Endothelial cell of hepatic sinusoid (primary cell): ENCODE measurements at regions not wholly inside any gene's neighbourhood (a gene's known extent, or its start where the extent isn't known, plus 50 kb on each side); places are given as distances from the start of the nearest gene placed in this dataset.

Experiments
- in situ Hi-C: cut with HindIII; loops from 2 replicates; pipeline ENCODE4 v1.10.0; 2017; ENCODE audit warnings: low sequenced_read_pairs

- in situ Hi-C loops: no loop called here
Observed at GRCh38 chr7:17474724-17475344, 176.4 kb downstream of the AHR start.

- in situ Hi-C loops: no loop called here
Observed at GRCh38 chr7:17477182-17477581, 178.7 kb downstream of the AHR start.

DNA sequence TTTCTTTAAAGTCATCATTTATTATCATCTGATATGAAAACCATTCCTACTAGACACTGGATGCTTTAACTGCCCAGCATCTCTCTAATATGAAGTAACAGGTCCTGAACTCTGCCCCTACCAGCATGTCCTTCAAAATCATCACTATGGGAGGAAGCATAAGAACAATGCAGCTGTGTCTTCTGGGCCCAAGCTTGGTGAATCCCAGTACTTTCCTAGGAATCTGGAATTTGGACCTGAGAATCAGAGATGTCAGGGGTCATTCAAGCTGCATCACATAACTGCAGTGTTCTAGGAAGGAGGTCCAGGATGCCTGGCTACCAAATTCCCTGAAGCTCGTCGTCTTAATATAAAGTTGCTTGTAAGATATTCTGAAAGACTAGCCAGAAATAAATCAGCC is 182.7 kb downstream of the AHR start:
- in situ Hi-C loops: no loop called here

GRCh38 chr7:17485368-17485767 is 186.9 kb downstream of the AHR start:
- in situ Hi-C loops: no loop called here

DNA sequence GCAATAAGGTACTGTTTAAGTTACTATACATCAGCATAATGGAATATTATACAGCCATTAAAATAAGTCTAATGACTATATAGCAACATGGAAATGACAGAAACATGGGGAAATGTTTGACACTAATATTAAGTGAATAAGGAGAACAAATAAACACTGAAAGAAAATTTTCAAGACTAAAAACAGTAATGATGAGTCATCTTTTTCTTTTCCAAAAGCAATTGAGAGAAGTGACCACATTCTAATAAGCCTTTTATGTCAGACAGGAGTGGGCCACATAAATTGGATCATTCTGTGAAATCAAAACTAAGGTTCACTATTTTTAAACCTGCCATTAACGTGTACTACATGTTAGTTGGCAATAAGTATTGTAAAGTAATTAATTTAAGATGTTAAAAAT is 187.5 kb downstream of the AHR start:
- in situ Hi-C loops: no loop called here

- in situ Hi-C loops: no loop called here
Observed at GRCh38 chr7:17486835-17487234, 188.4 kb downstream of the AHR start.

- in situ Hi-C loops: no loop called here
Observed at GRCh38 chr7:17487343-17487742, 188.9 kb downstream of the AHR start.

- in situ Hi-C loops: no loop called here
Observed at GRCh38 chr7:17488829-17489228, 190.4 kb downstream of the AHR start.

DNA sequence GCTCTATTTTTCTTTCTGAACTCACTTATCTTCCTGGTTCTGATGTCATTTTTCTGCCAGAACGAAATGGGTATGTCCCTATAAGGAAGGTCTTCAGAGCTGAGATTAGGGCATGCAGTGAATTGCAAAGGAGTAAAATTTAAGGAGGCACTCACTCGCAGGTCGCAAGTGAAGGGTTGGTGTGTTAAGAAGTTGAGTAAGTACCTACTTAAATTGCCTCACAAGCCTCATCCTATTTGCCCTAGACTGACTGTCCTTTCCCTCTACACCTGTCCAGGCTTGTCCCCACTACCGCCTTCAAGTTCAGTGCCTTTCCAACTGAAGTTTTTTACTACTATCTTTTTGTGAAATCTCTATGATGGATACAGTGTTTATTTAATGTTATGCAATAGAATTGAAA is 191.5 kb downstream of the AHR start:
- in situ Hi-C loops: no loop called here

- in situ Hi-C loops: no loop called here
Observed at GRCh38 chr7:17490825-17491224, 192.4 kb downstream of the AHR start.

DNA sequence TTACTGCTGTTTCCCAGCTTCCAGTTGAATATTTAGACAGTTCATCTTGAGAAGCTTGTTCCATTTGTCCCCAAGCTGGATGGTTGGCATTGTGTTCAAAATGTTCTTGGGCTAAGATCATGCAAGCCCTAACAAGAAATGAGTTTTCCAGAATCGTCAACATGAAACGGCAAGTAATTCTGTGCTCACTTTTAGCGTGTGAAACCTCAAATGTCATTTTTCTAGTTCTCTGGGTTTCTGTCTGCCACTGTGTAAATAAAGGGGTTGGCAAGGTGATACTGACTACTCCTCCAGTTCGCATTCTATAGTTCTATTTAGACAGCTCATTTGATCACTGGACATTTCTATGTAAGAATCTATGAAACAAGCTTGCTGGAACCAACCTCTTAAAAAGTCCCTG is 194.0 kb downstream of the AHR start:
- in situ Hi-C loops: no loop called here

- in situ Hi-C loops: no loop called here
Observed at GRCh38 chr7:17493446-17493845, 195.0 kb downstream of the AHR start.

DNA sequence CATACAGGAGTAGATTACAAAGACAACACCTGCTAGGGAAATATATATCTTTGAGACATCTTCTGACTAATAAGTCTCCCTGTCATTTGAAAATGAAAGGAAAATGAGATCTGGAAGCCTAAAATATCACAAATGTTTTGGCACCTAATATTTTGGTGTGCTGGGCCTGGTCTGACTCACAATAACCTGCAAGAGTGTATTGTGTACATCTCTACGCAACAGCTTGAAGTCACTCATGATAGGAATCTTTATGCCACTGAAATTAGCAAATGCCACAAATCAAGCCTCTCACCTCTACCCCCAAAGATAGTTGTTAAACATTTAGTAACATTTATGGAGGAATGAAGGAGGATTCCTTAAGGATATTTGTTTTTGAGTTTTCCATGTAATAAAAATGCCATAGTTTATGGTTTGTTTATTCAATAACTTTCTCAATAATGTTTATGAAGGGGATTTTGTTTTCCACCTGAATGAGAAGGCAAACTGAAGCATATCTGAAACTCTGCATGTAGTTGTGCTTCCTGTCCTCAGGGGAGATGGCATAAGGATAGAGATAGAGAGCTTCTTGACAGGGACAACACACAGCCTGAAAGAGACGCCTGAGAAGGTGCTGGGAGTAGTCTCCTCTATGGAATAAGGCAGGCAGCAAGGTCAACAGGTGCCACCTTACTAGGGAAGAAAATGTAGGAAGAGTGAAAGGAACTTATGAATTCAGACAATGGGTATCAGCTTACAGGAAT is 197.4 kb downstream of the AHR start:
- in situ Hi-C loops: no loop called here

DNA sequence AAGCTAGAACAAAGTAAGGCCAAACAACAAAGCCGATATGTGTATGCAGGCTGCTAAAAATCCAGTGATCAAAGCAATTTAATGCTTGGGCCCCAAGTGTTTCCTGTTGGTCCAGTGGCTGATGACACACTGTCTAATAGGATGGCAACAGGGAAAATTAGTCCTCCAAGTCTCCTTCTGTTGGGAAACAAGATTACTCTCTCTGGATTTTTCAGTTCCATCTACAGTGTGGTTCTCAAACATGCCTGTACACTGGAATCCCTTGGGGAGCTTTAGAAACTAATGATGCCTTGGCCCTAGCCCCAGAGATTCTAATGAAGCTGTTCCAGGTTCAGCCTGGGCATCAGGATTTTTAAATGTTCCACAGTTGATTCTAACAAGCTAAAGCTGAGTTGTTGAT is 198.7 kb downstream of the AHR start:
- in situ Hi-C loops: no loop called here

DNA sequence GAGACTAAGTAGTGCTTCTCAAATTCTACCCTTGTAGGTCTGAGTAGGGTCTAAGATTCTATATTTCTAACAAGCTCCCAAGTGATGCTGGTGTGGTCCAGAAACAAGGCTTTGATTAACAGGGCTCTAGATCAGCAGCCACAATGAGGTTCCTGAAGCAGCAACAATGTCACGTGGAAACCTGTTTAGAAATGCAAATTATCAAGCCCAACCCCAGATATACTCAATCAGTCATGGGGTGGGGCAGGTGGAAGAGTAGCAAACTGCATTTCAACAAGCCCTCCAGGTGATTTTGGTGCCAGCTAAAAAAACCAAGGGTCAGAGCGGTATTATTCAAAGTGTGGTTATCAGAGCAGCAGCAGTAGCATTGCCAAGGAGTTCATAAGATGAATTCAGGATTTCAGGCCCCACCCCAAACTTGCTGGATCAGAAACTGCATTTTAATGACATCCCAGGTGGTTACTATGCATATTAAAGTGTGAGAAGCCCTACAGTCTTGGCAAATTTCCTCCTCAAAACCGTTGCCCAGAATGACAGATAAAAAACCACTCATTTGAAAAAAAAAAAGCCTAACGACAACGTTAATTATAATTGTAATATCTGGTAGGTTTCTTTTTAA is 199.2 kb downstream of the AHR start:
- in situ Hi-C loops: no loop called here

GRCh38 chr7:17498230-17498629 is 199.8 kb downstream of the AHR start:
- in situ Hi-C loops: no loop called here

DNA sequence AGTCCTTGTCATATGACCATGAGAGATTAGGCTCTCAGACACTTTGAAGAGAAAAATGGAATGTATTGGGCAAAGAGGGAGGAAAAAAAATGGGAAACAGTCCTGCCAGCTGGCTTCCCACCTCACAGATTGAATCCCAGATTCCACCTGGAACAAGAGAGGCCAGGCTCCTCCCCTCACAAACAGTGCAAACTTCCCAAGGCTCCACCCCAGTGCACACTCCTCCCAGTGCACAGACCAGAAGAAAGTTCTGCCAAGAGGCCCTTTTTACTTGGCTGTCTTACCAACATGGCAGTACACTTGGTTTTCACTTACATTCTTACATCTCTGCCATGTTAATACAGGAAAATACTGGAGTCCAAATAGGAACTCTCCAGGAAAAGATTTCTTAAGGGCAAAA is 202.3 kb downstream of the AHR start:
- in situ Hi-C loops: loop anchor here (5.0 kb wide), 1 partner anchor 38 kb away; no protein-coding TSS in a partner anchor

GRCh38 chr7:17501441-17502212 is 203.2 kb downstream of the AHR start:
- in situ Hi-C loops: loop anchor here (5.0 kb wide), 1 partner anchor 39 kb away; no protein-coding TSS in a partner anchor

DNA sequence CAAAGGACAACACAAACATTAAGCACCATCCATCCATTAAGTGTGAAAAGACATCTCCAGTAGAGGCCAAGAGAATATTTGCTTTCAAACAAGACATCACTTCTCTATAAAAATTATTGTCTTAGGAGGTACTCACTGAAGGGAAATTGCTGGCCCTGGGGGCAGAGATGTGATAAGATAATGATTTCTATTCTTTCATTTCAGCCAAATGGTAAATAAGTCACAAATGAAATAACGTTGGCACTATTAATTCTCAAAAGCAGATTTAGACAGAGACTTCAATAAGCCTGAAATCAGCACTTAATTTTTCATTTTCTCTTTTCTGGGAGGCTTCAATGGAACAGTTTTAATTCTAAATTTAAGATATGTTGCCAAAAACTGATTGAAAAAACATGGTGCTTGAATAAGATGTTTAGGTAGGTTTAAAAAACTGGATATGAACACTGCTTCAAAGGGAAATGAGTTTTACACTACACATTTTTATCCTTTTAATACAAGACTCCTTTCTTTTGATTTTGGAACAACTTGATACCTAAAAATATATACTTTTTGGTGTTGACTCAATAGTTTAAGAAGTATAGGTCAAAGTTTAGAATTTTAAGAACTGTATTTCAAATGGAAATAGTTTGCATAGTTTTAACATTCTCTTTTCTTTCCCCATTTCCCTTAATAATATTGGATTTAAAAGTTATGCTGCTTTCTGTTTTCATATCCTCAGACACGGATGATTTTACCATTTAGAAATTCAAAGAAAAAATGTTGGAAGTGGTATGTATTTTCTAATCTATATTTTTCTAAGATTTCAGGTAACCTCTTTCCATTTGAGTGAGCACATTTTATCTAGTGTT is 204.0 kb downstream of the AHR start:
- in situ Hi-C loops: loop anchor here (5.0 kb wide), 1 partner anchor 40 kb away; no protein-coding TSS in a partner anchor

DNA sequence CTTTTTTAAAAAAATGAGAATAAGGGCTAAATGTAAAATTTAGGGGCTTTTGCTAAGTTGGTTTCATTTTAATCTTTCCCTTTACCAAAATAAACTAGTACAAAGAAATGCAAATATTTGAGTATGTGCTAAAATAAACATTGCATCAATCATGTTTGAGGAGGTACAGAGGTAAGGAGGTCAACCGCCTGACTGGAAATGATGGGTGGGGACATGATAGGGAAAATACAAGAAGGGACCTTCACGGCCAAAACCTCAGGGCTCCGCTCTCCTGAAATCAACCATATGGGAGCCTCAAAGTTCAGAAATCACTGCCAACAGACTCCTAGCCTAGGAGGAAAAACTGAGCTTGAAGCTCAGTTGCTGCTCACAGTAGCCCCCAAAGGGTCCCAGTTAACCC is 207.6 kb downstream of the AHR start:
- in situ Hi-C loops: no loop called here
